Stimulated activated naive CD4-positive, alpha-beta T cell (primary cell): ENCODE measurements at regions not wholly inside any gene's neighbourhood (a gene's known extent, or its start where the extent isn't known, plus 50 kb on each side); places are given as distances from the start of the nearest gene placed in this dataset.
"Not testable (repeated sequence)": the region's sequence is repeated elsewhere in the genome, so short reads cannot be mapped to it uniquely, and the experiment has no call there.

Experiments
- DNase-seq, 6 experiments: peaks; one replicate each; lab custom pipeline; 2025; lab: John Stamatoyannopoulos, UW

DNA sequence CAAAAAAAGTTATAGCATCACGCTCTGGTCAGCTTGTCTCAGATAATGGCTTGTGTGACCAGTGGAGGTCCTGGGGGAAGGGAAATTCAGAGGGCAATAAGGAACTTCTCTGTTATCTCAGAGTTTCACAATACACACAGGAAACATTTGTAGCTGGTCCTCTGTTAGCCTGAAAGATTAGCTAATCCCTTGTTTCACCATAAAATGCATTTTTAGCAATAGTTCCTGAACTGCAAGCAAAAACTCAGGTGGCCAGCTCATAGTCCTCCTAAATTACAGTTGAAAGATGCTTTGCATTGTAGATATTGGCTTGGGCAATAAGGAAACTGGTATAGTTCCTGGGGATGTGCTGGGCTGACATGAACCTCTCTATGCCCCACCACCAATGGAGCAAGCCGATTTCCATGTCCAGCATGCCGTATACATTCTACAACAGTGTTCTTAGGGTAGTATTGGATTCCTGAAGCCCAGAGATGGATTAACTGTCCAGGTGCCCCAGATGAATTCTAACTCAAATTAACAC lies 141.5 kb upstream of the TBL1XR1 start:
- no peak for DNase-seq

- not testable (repeated sequence) for DNase-seq
These were observed 142.0 kb upstream of the TBL1XR1 start for GRCh38 chr3:177339220-177339703.

- DNase-seq, result no peak
These were observed 143.1 kb upstream of the TBL1XR1 start for GRCh38 chr3:177340243-177340830.

DNA sequence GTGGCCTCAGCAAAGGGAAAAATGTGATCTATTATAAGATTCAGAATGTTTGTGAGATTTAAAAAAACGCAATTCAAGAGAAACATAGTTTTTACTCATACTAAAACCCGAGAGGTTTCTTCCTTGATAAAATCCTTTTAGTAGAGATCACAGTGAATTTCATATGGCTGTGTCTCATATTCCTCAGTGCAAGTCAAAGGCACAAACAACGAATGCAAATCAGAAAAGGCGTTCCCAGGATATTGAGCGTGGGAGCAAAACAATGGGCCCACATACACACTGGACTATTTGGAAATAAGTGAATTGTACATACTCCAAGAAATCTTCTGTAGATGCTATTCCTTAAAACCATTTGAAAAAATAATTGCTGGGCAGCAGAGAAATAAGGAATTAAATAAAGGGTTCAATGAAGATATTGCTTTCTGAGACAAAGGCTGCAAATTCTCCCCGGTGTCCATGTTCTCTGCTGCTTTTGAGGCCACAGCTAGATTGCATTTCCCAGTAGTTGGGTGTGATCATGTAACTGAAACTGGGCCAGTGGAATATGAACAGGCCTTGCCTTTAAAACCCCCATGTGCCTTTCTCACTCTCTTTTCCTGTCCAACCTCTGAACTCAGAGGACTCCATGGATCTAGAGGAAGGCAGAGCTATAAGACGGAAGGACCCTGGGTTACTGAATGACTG lies 144.6 kb upstream of the TBL1XR1 start:
- no peak for DNase-seq

GRCh38 chr3:177343122-177343625 lies 145.9 kb upstream of the TBL1XR1 start:
- no peak for DNase-seq

- no peak for DNase-seq
These were observed 148.0 kb upstream of the TBL1XR1 start for GRCh38 chr3:177345049-177345972.

DNA sequence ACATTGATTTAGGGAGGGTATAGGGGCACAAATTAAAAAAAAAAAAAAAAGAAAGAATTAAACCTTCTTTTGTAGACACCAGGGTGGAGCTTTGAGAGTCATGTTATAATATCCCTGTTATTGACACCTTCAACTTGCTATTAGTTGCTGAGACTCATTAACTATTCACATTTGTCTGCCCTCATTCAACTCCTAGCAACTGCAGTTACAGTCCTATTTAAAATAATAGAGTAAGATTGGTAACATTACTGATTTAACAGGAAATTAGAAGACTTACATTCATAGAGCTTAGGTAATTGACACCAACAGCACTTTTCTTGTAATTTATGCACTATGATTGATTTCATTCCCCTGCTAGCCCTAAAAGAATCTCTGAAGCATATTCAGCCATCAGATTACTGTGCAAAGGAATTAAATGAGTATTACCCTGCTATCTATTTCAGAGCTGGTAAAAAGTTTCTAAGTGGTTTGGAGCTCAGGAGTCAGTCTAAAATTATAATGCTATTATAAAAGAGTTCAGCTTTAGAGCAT lies 148.8 kb upstream of the TBL1XR1 start:
- DNase-seq, result no peak

DNA sequence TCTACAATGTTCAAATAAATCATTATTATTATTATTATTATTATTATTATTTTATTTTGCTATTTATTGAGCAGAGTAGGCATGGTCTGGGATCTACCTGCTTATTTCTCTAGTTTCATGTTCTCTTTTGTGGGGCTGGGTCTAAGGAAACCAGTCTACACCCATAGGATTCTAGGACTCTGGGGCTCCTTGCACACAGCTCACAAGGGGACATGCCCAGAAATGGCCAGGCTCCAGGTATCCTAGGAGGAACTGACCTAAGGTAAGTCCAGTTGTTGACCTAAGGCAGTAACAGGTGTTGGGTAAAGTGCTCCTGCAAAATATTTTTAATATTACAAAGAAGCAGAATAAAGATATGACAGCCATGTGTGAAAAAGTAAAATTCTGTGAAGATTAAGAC lies 149.6 kb upstream of the TBL1XR1 start:
- no peak for DNase-seq

DNA sequence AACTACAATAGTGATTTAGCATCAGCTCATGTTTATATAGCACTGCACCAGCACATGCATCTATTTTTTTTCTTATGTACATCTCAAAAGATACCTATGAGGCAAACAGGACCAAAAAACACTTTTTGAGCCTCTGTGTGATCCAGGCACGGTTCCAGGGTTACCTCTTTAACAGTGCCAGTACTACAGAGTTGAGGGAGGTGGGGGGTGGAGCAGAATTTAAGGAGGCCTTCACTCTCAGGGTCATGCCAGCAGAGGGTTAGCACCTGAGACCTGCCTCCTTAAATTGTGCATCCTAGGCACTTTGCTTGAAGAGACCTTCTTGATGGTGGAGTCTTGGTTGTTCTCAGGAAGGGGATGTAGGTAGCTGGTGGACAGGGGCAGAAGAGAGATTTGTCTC lies 150.3 kb upstream of the TBL1XR1 start:
- DNase-seq, result no peak

- DNase-seq, result no peak
These were observed 151.7 kb upstream of the TBL1XR1 start for GRCh38 chr3:177348974-177349373.

DNA sequence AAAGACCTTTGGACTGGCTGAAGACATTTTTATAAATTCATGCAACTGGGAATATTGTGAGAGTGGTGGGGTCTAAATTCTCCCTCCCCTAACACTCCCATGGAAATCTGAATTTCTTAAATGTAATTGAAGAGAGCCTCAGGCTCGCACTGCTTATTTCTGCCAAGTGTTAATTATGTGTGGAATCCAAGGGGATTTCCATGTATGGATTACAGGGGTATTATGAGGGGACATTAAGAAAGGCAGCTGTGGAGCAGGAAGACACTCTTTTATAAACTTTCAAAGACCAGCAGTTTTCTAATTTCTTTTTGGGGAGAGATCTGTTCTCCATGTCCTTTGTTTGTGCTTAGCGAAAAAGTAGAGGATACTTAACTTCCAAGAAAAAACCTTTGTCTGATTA lies 152.1 kb upstream of the TBL1XR1 start:
- DNase-seq, result no peak

GRCh38 chr3:177350121-177350520 lies 152.8 kb upstream of the TBL1XR1 start:
- DNase-seq, result no peak

DNA sequence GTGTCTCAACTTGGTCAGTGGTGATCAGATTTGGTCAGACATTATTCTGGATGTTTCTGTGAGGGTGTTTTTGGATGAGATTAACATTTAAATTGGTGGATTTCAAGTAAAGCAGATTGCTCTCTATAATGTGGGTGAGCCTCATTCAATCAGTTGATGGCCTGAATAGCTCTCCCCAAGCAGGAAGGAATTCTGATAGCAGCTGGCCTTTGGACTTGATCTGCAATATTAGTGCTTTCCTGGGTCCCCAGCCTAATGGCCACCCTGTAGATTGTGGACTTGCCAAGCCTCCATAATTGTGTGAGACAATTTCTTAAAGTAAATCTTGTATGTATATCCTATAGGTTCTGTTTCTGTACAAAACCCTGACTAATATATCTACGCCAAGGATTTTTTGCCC lies 153.9 kb upstream of the TBL1XR1 start:
- DNase-seq, result no peak

DNA sequence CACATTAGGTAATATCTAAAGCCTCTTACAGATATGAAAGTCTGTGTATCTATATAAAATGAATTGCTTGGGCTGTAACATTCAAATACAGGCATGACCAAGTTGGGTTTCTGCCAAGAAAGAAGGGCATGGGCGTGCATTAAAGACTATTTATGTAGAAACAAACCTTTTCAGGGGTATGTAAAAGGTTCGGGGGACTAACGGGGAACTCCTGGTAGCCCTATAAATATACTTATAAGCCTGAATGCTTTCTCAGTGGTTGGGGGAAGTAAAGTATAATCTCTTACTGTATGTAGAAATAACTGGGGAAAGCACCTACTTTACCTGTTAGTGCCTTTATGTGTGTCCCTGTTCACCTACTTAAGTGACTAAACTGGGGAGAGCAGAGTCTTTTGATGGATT lies 154.5 kb upstream of the TBL1XR1 start:
- no peak for DNase-seq

GRCh38 chr3:177352424-177352823 lies 155.1 kb upstream of the TBL1XR1 start:
- no peak for DNase-seq

DNA sequence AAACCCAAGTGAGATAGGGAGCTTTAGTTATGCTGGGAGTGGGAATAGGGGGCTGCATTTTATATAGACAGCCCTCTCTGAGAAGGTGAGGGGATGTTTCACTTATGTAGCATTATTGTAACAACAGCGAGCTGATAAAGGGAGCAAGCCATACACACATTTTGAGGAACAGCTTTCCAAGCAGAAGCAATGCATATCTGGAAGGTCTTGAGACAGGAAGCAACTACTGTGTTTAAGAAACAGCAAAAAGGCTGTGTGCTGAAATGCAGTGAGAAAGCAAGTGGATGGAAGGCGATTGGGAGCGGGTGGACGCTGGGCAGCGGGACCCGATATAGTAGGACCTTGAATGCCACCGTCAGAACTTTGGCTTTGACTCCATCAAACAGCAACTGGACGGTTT lies 155.9 kb upstream of the TBL1XR1 start:
- DNase-seq, result no peak

DNA sequence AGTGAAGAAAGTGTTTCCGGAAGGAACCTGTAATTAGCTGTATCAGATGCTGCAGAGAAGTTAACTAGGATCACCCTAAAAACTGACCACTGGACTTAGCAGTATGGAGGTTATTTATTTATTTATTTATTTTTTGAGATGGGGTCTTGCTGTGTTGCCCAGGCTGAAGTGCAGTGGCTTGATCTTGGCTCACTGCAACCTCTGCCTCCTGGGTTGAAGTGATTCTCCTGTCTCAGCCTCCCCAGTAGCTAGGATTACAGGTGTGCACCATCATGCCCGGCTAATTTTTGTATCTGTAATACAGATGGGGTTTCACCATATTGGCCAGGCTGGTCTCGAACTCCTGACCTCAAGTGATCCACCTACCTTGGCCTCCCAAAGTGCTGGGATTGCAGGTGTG lies 156.6 kb upstream of the TBL1XR1 start:
- DNase-seq, result not testable (repeated sequence)

GRCh38 chr3:177354466-177354865 lies 157.2 kb upstream of the TBL1XR1 start:
- no peak for DNase-seq

DNA sequence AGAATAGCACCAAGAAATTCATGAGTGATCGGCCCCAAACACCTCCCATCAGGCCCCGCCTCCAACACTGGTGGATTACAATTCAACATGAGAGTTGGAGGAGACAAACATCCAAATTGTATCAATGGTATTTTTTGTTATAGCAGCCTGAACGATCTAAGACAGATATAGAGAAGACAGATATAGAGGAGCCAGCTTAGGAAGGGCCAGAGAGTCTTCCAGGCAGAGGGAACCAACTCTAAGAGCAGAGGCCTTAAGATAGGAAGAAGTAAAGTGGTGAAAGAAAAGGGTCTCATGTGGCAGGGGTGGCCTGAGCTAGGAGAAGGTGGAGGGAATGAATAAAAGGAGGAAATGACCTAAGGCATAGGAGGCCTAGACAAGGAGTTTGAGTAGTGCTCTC lies 158.8 kb upstream of the TBL1XR1 start:
- DNase-seq, result no peak

DNA sequence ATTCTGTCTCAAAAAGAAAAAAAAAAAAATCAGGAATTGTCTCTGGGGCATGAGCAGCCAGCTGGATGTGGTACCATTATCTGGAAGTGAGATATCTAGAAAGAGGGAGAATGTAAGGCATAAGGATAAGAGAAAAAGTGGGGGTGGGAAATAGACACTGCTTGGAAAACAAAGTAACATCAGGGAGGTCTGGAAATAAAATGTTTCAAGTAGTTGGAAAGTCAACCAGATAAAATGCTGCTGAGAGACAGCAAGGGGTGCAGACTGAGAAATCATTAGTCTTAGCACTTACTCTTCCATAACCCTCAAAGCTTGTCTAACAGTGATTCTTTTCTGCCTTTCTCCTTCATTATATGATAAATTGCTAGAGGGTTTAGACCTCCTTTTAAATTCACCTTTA lies 159.7 kb upstream of the TBL1XR1 start:
- DNase-seq, result no peak

- peak in 1 of 6 experiments; percentile 8 for DNase-seq
These were observed 160.2 kb upstream of the TBL1XR1 start for GRCh38 chr3:177357352-177358090.
